ENCODE measurements at regions not wholly inside any gene's neighbourhood (a gene's known extent, or its start where the extent isn't known, plus 50 kb on each side); places are given as distances from the start of the nearest gene placed in this dataset.

DNA sequence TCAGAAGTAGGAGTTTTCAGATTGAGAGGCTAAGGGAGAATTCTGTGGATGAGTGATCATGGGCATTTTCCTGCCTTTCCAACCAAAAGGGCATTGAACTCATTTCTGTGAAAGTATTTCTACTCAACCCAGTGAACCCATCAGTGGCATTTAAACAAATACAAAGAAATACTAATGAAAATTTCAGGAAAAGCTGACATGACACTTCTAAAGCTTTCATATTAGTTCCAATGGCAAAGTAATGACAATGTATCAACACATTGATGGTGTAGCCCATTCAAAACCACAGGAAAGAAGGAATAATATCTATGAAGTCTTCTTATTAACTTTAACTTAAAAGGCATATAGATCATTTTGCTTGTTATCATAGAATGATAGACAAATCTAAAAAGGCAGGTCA lies 183.5 kb upstream of the ANXA10 start:
- TF ChIP-seq ZNF274 (IDR thresholded peaks at IDR 0.05; ENCODE audit: low read depth, low read length) (no peak), YY1 (IDR thresholded peaks at IDR 0.05; ENCODE audit: insufficient read depth, insufficient read length) (no peak)
